Ovary (tissue), 7 donors: ENCODE measurements at regions not wholly inside any gene's neighbourhood (a gene's known extent, or its start where the extent isn't known, plus 50 kb on each side); places are given as distances from the start of the nearest gene placed in this dataset.

Experiments
- DNase-seq, 5 donors: peaks; one replicate each; pipeline ENCODE4 v3.0.0-alpha.2; 2019 to 2020
- H3K27ac ChIP-seq, 2 donors: fragments of 200-600 bp; one replicate each; pipeline versions ENCODE4 v1.5.1 to v1.8.0; 2019 to 2022
- H3K27me3 ChIP-seq: fragments of 200-600 bp; one replicate; pipeline ENCODE4 v1.8.0; 2022
- H3K36me3 ChIP-seq: fragments of 200-600 bp; sonication (generic); one replicate; pipeline ENCODE4 v1.5.1; 2019
- H3K4me1 ChIP-seq: one replicate; pipeline ENCODE4 v1.8.1; 2013; ENCODE audit warnings: mild to moderate bottlenecking, moderate library complexity; ENCODE audit not compliant: insufficient read depth
- H3K4me3 ChIP-seq: fragments of 200-600 bp; sonication (generic); one replicate; pipeline ENCODE4 v1.5.1; 2017
- H3K9me3 ChIP-seq, 2 donors: fragments of 200-600 bp in 1 of 2; sonication (generic) in 1 of 2; one replicate each; pipeline versions ENCODE4 v1.5.1 to v1.8.1; 2013 to 2019; ENCODE audit warnings: mild to moderate bottlenecking in 1 of 2, moderate library complexity in 1 of 2
- CTCF ChIP-seq, 3 donors: fragments of 450-650 bp in 2 of 3; fragments of 200-600 bp in 1 of 3; IDR thresholded peaks; one replicate each; pipeline versions ENCODE4 v1.5.1 to v1.8.0; 2016 to 2022; ENCODE audit warnings: antibody characterized with exemption in 3 of 3, mild to moderate bottlenecking in 1 of 3
- EP300 ChIP-seq: sonication (generic); formaldehyde crosslinking; IDR thresholded peaks from one replicate; pipeline ENCODE4 v1.6.1; 2017; ENCODE audit warnings: antibody characterized with exemption
- POLR2A ChIP-seq: fragments of 450-650 bp; IDR thresholded peaks from one replicate; pipeline ENCODE4 v1.6.1; 2017; ENCODE audit warnings: antibody characterized with exemption, mild to moderate bottlenecking, moderate library complexity
- WGBS, 3 donors: extraction: QIAGEN DNeasy Blood & Tissue Kit in 1 of 3; methylation state at CpG; one replicate each; pipeline versions ENCODE4 v1.1.5 to v1.1.7; 2013 to 2017; 5-methylcytosine and 5-hydroxymethylcytosine counted together
- intact Hi-C, 4 donors: fragments of 100-400 bp; cut with DNase I; formaldehyde crosslinking; loops; one replicate each; pipeline versions ENCODE4 v1.11.0 to v1.15.1; 2022 to 2023
- donor health status: DM: no; HTN: no; CAD: no; lungs with moderate emphysema.
- donor health status: DM: no; HTN: no; CAD: no.
- donor health status: Bipolar disorder and iron deficiency.
- donor health status: DM: no; HTN: no; CAD: no.
- donor health status: DM: yes; HTN: yes; CAD: no.

GRCh38 chr11:32018672-32019071 lies 72.2 kb upstream of the RCN1 start:
- TF ChIP-seq POLR2A, result no peak
- TF ChIP-seq EP300, result no peak
- H3K36me3 ChIP-seq, result no peaks in the 10 kb centered on the region
- H3K27me3 ChIP-seq, result no peaks in the 10 kb centered on the region
- 86 to 96% (median 92%) methylated on average over 2 of the region's 2 CpGs for WGBS, 3 donors
- H3K4me3 ChIP-seq, result no peak overlapping the region
- no peaks in the 10 kb centered on the region for H3K4me1 ChIP-seq
- no peak for DNase-seq
- intact Hi-C loops, result no loop called here
- no peak overlapping the region for H3K27ac ChIP-seq
- no peaks in the 10 kb centered on the region for H3K9me3 ChIP-seq

- DNase-seq, result no peak
- intact Hi-C loops, result no loop called here
- TF ChIP-seq EP300 (no peak), CTCF (IDR thresholded peaks at IDR 0.05) (no peak), POLR2A (no peak)
- WGBS, 3 donors, result 36 to 48% (median 45%) methylated on average over 2 of the region's 2 CpGs
- H3K4me3 ChIP-seq, result no peak overlapping the region
- H3K9me3 ChIP-seq, result no peaks in the 10 kb centered on the region
- H3K27me3 ChIP-seq, result no peaks in the 10 kb centered on the region
- no peaks in the 10 kb centered on the region for H3K36me3 ChIP-seq
- no peak overlapping the region for H3K27ac ChIP-seq
- no peaks in the 10 kb centered on the region for H3K4me1 ChIP-seq
These were observed 74.8 kb upstream of the RCN1 start for GRCh38 chr11:32016111-32016510.

- TF ChIP-seq CTCF (IDR thresholded peaks at IDR 0.05), result no peak
- TF ChIP-seq EP300, result no peak
- TF ChIP-seq POLR2A, result no peak
- no peak overlapping the region for H3K27ac ChIP-seq
- H3K27me3 ChIP-seq, result no peaks in the 10 kb centered on the region
- H3K4me1 ChIP-seq, result no peaks in the 10 kb centered on the region
- 32 to 54% (median 35%) methylated on average over 4 of the region's 4 CpGs for WGBS, 3 donors
- H3K36me3 ChIP-seq, result no peaks in the 10 kb centered on the region
- H3K9me3 ChIP-seq, result no peaks in the 10 kb centered on the region
- intact Hi-C loops, result no loop called here
- H3K4me3 ChIP-seq, result no peak overlapping the region
- no peak for DNase-seq
These were observed 75.4 kb upstream of the RCN1 start for GRCh38 chr11:32015427-32015826.

GRCh38 chr11:32013603-32014002 lies 77.3 kb upstream of the RCN1 start:
- 43 to 46% (median 43%) methylated on average over 3 of the region's 3 CpGs for WGBS, 3 donors
- intact Hi-C loops, result no loop called here
- H3K4me3 ChIP-seq, result no peak overlapping the region
- H3K9me3 ChIP-seq, result no peaks in the 10 kb centered on the region
- TF ChIP-seq POLR2A (no peak), CTCF (IDR thresholded peaks at IDR 0.05) (no peak), EP300 (no peak)
- H3K36me3 ChIP-seq, result no peaks in the 10 kb centered on the region
- H3K4me1 ChIP-seq, result no peaks in the 10 kb centered on the region
- no peak for DNase-seq
- H3K27me3 ChIP-seq, result no peaks in the 10 kb centered on the region
- no peak overlapping the region for H3K27ac ChIP-seq

- intact Hi-C loops, result no loop called here
- H3K9me3 ChIP-seq, result no peaks in the 10 kb centered on the region
- no peak overlapping the region for H3K4me3 ChIP-seq
- no peak for DNase-seq
- H3K27me3 ChIP-seq, result no peaks in the 10 kb centered on the region
- TF ChIP-seq CTCF (IDR thresholded peaks at IDR 0.05) (no peak), EP300 (no peak)
- H3K4me1 ChIP-seq, result no peaks in the 10 kb centered on the region
- no peaks in the 10 kb centered on the region for H3K36me3 ChIP-seq
- 67 to 73% (median 72%) methylated on average over 6 of the region's 6 CpGs for WGBS, 3 donors
- H3K27ac ChIP-seq, result no peak overlapping the region
These were observed 78.8 kb upstream of the RCN1 start for GRCh38 chr11:32012049-32012448.
